ENCODE measurements at regions not wholly inside any gene's neighbourhood (a gene's known extent, or its start where the extent isn't known, plus 50 kb on each side); places are given as distances from the start of the nearest gene placed in this dataset.

DNA sequence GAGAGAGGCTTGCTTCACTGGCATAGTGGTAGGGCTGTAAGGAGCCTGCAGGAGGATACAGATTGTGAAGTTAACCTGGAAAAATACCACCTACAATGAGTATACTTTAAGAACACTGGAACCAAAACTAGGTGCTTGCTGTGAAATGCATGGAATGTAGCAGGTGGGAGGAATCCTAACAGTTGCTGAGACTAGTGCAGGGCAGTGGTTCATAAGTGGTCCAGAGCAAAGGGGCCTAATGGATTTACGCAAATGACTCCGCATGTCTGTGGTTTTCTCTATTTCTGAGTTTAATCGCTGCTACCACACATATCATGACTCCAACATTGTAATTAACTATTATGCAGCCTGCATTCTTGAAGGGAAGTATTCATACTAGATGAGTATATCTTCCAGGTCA, 218.4 kb downstream of the CHRM2 start:
- TF ChIP-seq, protein P1, sequence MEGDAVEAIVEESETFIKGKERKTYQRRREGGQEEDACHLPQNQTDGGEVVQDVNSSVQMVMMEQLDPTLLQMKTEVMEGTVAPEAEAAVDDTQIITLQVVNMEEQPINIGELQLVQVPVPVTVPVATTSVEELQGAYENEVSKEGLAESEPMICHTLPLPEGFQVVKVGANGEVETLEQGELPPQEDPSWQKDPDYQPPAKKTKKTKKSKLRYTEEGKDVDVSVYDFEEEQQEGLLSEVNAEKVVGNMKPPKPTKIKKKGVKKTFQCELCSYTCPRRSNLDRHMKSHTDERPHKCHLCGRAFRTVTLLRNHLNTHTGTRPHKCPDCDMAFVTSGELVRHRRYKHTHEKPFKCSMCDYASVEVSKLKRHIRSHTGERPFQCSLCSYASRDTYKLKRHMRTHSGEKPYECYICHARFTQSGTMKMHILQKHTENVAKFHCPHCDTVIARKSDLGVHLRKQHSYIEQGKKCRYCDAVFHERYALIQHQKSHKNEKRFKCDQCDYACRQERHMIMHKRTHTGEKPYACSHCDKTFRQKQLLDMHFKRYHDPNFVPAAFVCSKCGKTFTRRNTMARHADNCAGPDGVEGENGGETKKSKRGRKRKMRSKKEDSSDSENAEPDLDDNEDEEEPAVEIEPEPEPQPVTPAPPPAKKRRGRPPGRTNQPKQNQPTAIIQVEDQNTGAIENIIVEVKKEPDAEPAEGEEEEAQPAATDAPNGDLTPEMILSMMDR (IDR thresholded peaks at IDR 0.05; ENCODE audit: low read depth, low read length, poor library complexity, severe bottlenecking): no peak
- no peak for TF ChIP-seq EZH2phosphoT487 (IDR thresholded peaks at IDR 0.05; ENCODE audit: borderline replicate concordance, low read length)

Data from DOHH2 (cell line).